HG03520 (cell line): ENCODE measurements at regions not wholly inside any gene's neighbourhood (a gene's known extent, or its start where the extent isn't known, plus 50 kb on each side); places are given as distances from the start of the nearest gene placed in this dataset.
"Not testable (repeated sequence)": the region's sequence is repeated elsewhere in the genome, so short reads cannot be mapped to it uniquely, and the experiment has no call there.

ENCODE experiments used
- ATAC-seq: cut with Tn5 transposase; IDR thresholded peaks from one replicate; pipeline ENCODE4 v1.9.1; 2021; ENCODE audit warnings: mild to moderate bottlenecking, moderate library complexity; ENCODE audit not compliant: unreplicated experiment

- no peak for ATAC-seq
Measured at GRCh38 chr13:40344270-40345148, 321.9 kb downstream of the FOXO1 start.

- no peak for ATAC-seq
Measured at GRCh38 chr13:40345149-40345514, 321.3 kb downstream of the FOXO1 start.

GRCh38 chr13:40345654-40346372 lies 320.6 kb downstream of the FOXO1 start:
- ATAC-seq: no peak

- ATAC-seq: no peak
Measured at GRCh38 chr13:40346592-40346991, 319.8 kb downstream of the FOXO1 start.

GRCh38 chr13:40348096-40348679 lies 318.3 kb downstream of the FOXO1 start:
- no peak for ATAC-seq

- ATAC-seq: no peak
Measured at GRCh38 chr13:40350283-40350992, 316.0 kb downstream of the FOXO1 start.

- ATAC-seq: no peak
Measured at GRCh38 chr13:40351537-40352379, 314.7 kb downstream of the FOXO1 start.

GRCh38 chr13:40352380-40352778 lies 314.1 kb downstream of the FOXO1 start:
- no peak for ATAC-seq

- no peak for ATAC-seq
Measured at GRCh38 chr13:40352802-40353562, 313.5 kb downstream of the FOXO1 start.

- ATAC-seq: no peak
Measured at GRCh38 chr13:40355126-40355724, 311.2 kb downstream of the FOXO1 start.

- ATAC-seq: no peak
Measured at GRCh38 chr13:40356011-40356410, 310.4 kb downstream of the FOXO1 start.

GRCh38 chr13:40356458-40356857 lies 310.0 kb downstream of the FOXO1 start:
- not testable (repeated sequence) for ATAC-seq

GRCh38 chr13:40362502-40362901 lies 303.9 kb downstream of the FOXO1 start:
- ATAC-seq: no peak

- no peak for ATAC-seq
Measured at GRCh38 chr13:40363653-40364052, 302.8 kb downstream of the FOXO1 start.

- no peak for ATAC-seq
Measured at GRCh38 chr13:40366119-40366518, 300.3 kb downstream of the FOXO1 start.

GRCh38 chr13:40368127-40368891 lies 298.1 kb downstream of the FOXO1 start:
- no peak for ATAC-seq

- no peak for ATAC-seq
Measured at GRCh38 chr13:40370661-40371060, 295.8 kb downstream of the FOXO1 start.

- no peak for ATAC-seq
Measured at GRCh38 chr13:40371531-40372125, 294.8 kb downstream of the FOXO1 start.
